ENCODE measurements at regions not wholly inside any gene's neighbourhood (a gene's known extent, or its start where the extent isn't known, plus 50 kb on each side); places are given as distances from the start of the nearest gene placed in this dataset.

- TF ChIP-seq ZNF565 (CRISPR knock-in tag; conservative IDR thresholded peaks at IDR 0.05; ENCODE audit: low read depth) (no peak), ZFP30 (CRISPR knock-in tag; IDR thresholded peaks at IDR 0.05) (no peak), RARB (CRISPR knock-in tag; IDR thresholded peaks at IDR 0.05) (no peak), PATZ1 (CRISPR knock-in tag; IDR thresholded peaks at IDR 0.05; ENCODE audit: borderline replicate concordance) (no peak), CREB5 (CRISPR knock-in tag; IDR thresholded peaks at IDR 0.05; ENCODE audit: low read depth) (no peak), ZFP3 (CRISPR knock-in tag; IDR thresholded peaks at IDR 0.05) (no peak), ZNF70 (CRISPR knock-in tag; IDR thresholded peaks at IDR 0.05) (no peak), ZC3H10 (CRISPR knock-in tag; IDR thresholded peaks at IDR 0.05) (no peak)
Observed at GRCh38 chr14:22319526-22320361, 269.3 kb downstream of the DAD1 start.
